ENCODE measurements at regions not wholly inside any gene's neighbourhood (a gene's known extent, or its start where the extent isn't known, plus 50 kb on each side); places are given as distances from the start of the nearest gene placed in this dataset.

DNA sequence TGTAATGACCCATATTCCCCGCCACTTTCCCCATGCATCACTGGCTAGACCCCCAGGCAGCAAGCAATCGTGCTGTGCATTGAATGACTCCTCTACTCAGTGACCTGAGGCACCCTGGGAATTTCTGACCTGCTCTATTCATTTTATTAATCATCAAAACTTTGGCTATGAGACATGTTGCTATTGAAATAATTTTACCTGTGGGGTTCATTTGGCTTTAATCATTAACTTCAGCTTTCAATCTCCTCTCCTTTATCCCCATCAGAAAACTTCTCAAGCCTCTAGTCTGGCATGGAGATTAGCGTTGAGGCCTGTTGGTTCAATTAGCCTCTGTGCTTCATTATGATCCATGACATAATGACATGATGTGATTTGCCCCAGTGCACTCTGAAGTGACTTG, 429.0 kb downstream of the ZNF608 start:
- CTCF ChIA-PET = no interaction called here
- Histone ChIP-seq H3K27me3 (ENCODE audit: control insufficient read depth in 2 of 2, insufficient read depth in 2 of 2, low read length in 2 of 2) (no peaks in the 10 kb centered on the region), H4K20me1 (replicated peaks; ENCODE audit: control insufficient read depth, extremely low read depth, insufficient read depth, low read length) (no peaks in the 10 kb centered on the region), H3K4me3 (replicated peaks in 1 of 3; ENCODE audit: insufficient read depth in 1 of 3, low read depth in 1 of 3, low read length in 3 of 3) (no peak overlapping the region), H3K4me2 (ENCODE audit: insufficient read depth, low read length) (no peak overlapping the region), H3K9me1 (replicated peaks; ENCODE audit: control insufficient read depth, extremely low read depth, insufficient read depth, low read length) (no peaks in the 10 kb centered on the region), H3K9ac (replicated peaks; ENCODE audit: extremely low read depth, insufficient read depth, low read length) (no peak overlapping the region), H2AFZ (ENCODE audit: low read depth, low read length) (no peak overlapping the region), H3K79me2 (ENCODE audit: control insufficient read depth, insufficient read depth, low read length) (no peaks in the 10 kb centered on the region), H3K36me3 (ENCODE audit: control insufficient read depth in 2 of 2, extremely low read depth in 1 of 2, insufficient read depth in 2 of 2, low read length in 2 of 2) (no peaks in the 10 kb centered on the region), H3K9me3 (replicated peaks; ENCODE audit: control insufficient read depth, insufficient read depth, low read length) (no peaks in the 10 kb centered on the region), H3K4me1 (ENCODE audit: control insufficient read depth, extremely low read depth, insufficient read depth, low read length) (no peaks in the 10 kb centered on the region), H3K27ac (ENCODE audit: insufficient read depth, low read depth, low read length) (no peak overlapping the region)
- no TSS peak for BruUV-seq (replicated peaks)
- FAIRE-seq = no peak
- no peak for DNase-seq (ENCODE audit: low read depth, low spot score)
- TF ChIP-seq JUN (IDR thresholded peaks at IDR 0.05; ENCODE audit: borderline replicate concordance, insufficient read depth, insufficient read length, low read depth) (no peak), POLR2AphosphoS5 (IDR thresholded peaks at IDR 0.05; ENCODE audit: insufficient read depth, low read depth, low read length) (no peak)
- TF ChIP-seq, protein P1, sequence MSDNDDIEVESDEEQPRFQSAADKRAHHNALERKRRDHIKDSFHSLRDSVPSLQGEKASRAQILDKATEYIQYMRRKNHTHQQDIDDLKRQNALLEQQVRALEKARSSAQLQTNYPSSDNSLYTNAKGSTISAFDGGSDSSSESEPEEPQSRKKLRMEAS (IDR thresholded peaks at IDR 0.05; ENCODE audit: insufficient read depth, insufficient read length) = no peak
- POLR2A ChIA-PET = no interaction called here
- intact Hi-C loops (cut with micrococcal nuclease) (no loop called here), dilution Hi-C loops (cut with MboI; ENCODE audit: extremely low pct_ligation_motif_present, low sequenced_read_pairs) (no loop called here)

DNA sequence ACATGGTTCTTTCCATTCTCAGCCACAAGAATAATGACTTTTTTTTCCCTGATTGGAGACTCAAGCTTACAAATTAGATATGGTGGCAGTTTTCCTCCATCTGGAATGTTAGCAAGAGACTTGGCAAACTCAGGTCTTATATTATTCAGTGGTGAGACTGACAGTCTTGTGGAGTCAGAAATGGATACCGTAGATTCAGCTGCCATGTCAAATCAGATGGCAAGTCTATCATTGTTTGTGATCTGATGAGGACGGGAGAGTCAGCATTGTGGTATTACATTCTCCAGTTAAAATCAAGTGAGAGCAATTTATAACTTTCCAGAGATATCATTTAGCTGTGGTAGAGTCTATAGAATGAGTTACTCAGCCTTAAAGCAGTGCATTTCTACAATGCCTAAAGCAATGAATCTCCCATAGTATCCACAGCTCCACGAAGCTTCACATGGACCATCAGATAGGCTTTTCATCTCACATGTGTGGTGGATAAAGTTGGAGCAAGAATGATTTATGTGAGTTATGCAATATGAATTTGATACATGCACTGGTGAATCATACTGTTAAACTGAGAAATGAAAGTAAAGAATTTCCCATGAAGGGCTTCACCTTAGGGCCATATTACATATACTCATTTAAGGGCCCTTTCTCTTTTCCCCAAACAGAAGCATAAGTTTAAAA, 430.6 kb downstream of the ZNF608 start:
- Histone ChIP-seq H4K20me1 (replicated peaks; ENCODE audit: control insufficient read depth, extremely low read depth, insufficient read depth, low read length) (no peaks in the 10 kb centered on the region), H3K27ac (ENCODE audit: insufficient read depth, low read depth, low read length) (no peak overlapping the region), H3K4me2 (ENCODE audit: insufficient read depth, low read length) (no peak overlapping the region), H3K9me3 (replicated peaks; ENCODE audit: control insufficient read depth, insufficient read depth, low read length) (no peaks in the 10 kb centered on the region), H3K9me1 (replicated peaks; ENCODE audit: control insufficient read depth, extremely low read depth, insufficient read depth, low read length) (no peaks in the 10 kb centered on the region), H3K9ac (replicated peaks; ENCODE audit: extremely low read depth, insufficient read depth, low read length) (no peak overlapping the region), H3K36me3 (ENCODE audit: control insufficient read depth in 2 of 2, extremely low read depth in 1 of 2, insufficient read depth in 2 of 2, low read length in 2 of 2) (no peaks in the 10 kb centered on the region), H2AFZ (ENCODE audit: low read depth, low read length) (no peak overlapping the region), H3K27me3 (ENCODE audit: control insufficient read depth in 2 of 2, insufficient read depth in 2 of 2, low read length in 2 of 2) (no peaks in the 10 kb centered on the region), H3K79me2 (ENCODE audit: control insufficient read depth, insufficient read depth, low read length) (no peaks in the 10 kb centered on the region), H3K4me1 (ENCODE audit: control insufficient read depth, extremely low read depth, insufficient read depth, low read length) (no peaks in the 10 kb centered on the region), H3K4me3 (replicated peaks in 1 of 3; ENCODE audit: insufficient read depth in 1 of 3, low read depth in 1 of 3, low read length in 3 of 3) (no peak overlapping the region)
- dilution Hi-C loops (cut with MboI; ENCODE audit: extremely low pct_ligation_motif_present, low sequenced_read_pairs) = no loop called here
- DNase-seq (ENCODE audit: low read depth, low spot score) (no peak), FAIRE-seq (no peak)
- TF ChIP-seq, protein P2, sequence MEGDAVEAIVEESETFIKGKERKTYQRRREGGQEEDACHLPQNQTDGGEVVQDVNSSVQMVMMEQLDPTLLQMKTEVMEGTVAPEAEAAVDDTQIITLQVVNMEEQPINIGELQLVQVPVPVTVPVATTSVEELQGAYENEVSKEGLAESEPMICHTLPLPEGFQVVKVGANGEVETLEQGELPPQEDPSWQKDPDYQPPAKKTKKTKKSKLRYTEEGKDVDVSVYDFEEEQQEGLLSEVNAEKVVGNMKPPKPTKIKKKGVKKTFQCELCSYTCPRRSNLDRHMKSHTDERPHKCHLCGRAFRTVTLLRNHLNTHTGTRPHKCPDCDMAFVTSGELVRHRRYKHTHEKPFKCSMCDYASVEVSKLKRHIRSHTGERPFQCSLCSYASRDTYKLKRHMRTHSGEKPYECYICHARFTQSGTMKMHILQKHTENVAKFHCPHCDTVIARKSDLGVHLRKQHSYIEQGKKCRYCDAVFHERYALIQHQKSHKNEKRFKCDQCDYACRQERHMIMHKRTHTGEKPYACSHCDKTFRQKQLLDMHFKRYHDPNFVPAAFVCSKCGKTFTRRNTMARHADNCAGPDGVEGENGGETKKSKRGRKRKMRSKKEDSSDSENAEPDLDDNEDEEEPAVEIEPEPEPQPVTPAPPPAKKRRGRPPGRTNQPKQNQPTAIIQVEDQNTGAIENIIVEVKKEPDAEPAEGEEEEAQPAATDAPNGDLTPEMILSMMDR (IDR thresholded peaks at IDR 0.05; ENCODE audit: extremely low read depth in 1 of 2, insufficient read depth in 1 of 2, low read depth in 1 of 2, low read length in 2 of 2) = no peak
- TF ChIP-seq JUN (IDR thresholded peaks at IDR 0.05; ENCODE audit: borderline replicate concordance, insufficient read depth, insufficient read length, low read depth) = no peak
- TF ChIP-seq, protein P1 (IDR thresholded peaks at IDR 0.05; ENCODE audit: insufficient read depth, insufficient read length) = no peak
- TF ChIP-seq POLR2AphosphoS5 (IDR thresholded peaks at IDR 0.05; ENCODE audit: insufficient read depth, low read depth, low read length) = no peak
- TF ChIP-seq FOS (IDR thresholded peaks at IDR 0.05; ENCODE audit: borderline replicate concordance, insufficient read depth, low read length) = no peak
- TF ChIP-seq EZH2 (IDR thresholded peaks at IDR 0.05; ENCODE audit: borderline replicate concordance, low read depth, low read length, severe bottlenecking) = no peak
- TF ChIP-seq GATA2 (IDR thresholded peaks at IDR 0.05; ENCODE audit: insufficient read depth, insufficient read length, low read depth, low read length) = no peak
- TF ChIP-seq POLR2A (IDR thresholded peaks at IDR 0.05; ENCODE audit: low read depth, low read length) = no peak
- no peak for TF ChIP-seq MYC (IDR thresholded peaks at IDR 0.05; ENCODE audit: low read depth, low read length)
- BruUV-seq (replicated peaks) = no TSS peak
- POLR2A ChIA-PET = no interaction called here
- intact Hi-C loops (cut with micrococcal nuclease) = no loop called here
- CTCF ChIA-PET = no interaction called here

Measured in endothelial cell of umbilical vein (primary cell).